GM12873 (cell line): ENCODE measurements at regions not wholly inside any gene's neighbourhood (a gene's known extent, or its start where the extent isn't known, plus 50 kb on each side); places are given as distances from the start of the nearest gene placed in this dataset.

Experiments
- TF ChIP-seq, protein P1 (sequence below): IDR thresholded peaks from 2 replicates; pipeline ENCODE4 v1.5.1; 2012; ENCODE audit warnings: low read depth, mild to moderate bottlenecking, moderate library complexity, low read length, control low read depth; ENCODE audit not compliant: insufficient read depth; ENCODE audit errors: missing control alignments

DNA sequence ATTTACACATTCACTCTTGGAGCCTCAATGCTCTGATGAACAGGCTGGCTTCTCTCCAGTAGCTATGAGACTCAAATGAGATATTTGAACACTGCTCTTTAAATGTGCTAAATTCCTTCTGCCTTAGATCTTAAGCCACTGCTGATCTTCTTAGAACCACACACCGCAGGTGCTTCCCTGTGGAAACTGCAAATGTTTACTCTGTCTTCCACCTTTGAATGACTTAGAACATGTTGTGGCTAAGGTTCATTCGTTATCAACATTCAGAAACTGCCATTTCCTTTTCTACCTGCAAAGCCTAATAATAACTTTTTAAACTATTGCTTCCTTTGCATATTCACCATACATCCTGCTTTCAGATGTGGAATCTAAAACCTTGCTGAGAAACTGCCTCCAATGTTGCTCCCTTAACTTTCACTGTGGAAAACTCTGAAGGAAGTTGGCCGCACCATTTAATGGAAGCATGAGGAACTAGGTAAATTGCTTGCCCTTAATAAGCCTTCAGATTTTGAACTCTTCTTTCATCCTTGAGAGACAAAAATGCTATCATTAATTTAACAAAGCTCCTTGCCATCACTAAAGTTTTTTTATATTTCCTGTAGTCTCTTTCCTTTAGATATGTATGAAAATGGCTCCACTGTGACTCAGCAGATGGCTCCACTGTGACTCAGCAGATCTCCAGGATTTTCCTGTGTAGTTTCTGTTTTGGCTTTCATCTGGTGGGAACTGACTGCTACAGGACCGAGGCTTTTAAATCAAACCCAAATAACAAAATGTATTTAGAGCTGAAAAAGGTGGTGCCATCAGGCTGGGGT lies 143.8 kb downstream of the TNFSF18 start:
- TF ChIP-seq, protein P1, sequence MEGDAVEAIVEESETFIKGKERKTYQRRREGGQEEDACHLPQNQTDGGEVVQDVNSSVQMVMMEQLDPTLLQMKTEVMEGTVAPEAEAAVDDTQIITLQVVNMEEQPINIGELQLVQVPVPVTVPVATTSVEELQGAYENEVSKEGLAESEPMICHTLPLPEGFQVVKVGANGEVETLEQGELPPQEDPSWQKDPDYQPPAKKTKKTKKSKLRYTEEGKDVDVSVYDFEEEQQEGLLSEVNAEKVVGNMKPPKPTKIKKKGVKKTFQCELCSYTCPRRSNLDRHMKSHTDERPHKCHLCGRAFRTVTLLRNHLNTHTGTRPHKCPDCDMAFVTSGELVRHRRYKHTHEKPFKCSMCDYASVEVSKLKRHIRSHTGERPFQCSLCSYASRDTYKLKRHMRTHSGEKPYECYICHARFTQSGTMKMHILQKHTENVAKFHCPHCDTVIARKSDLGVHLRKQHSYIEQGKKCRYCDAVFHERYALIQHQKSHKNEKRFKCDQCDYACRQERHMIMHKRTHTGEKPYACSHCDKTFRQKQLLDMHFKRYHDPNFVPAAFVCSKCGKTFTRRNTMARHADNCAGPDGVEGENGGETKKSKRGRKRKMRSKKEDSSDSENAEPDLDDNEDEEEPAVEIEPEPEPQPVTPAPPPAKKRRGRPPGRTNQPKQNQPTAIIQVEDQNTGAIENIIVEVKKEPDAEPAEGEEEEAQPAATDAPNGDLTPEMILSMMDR = no peak

DNA sequence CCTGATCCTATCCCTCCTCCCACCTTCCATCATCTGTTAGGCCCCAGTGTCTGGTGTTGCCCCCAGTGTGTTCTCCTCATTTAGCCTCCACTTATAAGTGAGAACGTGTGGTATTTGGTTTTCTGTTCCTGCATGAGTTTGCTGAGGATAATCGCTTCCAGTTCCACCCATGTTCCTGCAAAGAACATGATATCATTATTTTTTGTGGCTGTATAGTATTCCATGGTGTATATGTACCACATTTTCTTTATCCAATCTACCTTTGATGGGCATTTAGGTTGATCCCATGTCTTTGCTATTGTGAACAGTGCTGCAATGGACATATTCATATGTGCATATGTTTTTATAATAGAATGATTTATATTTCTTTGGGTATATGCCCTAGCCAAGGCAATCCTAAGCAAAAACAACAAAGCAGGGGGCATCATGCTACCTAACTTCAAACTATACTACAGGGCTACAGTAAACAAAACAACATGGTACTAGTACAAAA lies 142.9 kb downstream of the TNFSF18 start:
- TF ChIP-seq, protein P1 = no peak

DNA sequence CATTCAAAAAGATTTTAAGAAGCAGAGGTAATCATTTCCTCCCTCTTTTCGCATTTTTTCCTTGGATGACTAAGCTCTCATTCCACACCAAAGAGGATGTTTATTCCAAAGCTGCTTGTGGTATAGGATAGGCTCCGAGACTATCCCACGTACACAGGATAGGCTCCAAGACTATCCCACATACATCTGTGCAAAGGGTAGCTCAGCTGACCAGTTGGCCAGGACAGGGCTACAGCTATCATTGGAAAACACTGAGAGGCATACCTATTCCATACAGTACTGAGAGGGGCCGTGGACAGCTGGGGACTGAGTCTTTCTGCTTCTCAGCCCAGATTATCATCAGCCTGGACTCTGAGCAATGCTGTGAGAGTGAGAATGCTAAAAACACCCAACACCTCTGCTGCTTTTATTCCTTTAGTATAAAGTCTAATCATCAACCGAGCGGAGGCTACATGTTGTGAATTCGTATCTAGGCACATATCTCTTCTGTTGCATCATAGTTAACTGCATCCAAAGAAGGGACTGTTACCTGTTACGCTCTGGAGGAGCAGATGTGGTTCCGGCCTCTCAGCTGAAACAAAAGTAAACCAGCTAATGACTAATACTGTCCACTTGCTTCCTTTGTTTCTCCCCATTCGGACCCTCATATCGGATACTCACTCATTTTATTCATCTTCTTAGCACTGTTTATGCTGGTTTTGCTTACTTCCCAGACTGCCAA lies 141.0 kb downstream of the TNFSF18 start:
- TF ChIP-seq, protein P1 = no peak

DNA sequence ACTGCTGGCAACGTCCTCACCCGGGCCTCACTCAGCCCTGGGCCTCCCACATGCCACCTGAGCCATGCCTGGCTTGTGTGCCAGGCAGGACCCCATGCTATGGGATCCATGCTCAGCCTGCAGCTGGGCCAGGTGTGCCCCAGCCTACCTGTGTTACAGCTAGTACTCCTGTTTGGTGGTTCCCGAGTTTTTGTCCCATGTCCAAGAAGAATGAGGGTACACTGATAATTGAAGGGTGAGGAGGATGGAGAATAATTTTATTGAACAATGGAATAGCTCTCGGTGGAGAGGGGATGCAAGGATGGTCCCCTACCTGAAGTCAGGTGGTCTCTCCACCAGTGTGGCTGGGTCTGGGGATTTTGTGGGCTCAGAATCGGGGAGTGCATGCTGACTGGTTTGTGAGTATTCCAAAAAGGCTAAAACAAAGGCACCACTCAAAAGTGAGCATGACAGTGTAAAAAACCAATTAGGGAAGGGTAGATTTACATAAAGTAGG lies 137.9 kb downstream of the TNFSF18 start:
- TF ChIP-seq, protein P1 = no peak

DNA sequence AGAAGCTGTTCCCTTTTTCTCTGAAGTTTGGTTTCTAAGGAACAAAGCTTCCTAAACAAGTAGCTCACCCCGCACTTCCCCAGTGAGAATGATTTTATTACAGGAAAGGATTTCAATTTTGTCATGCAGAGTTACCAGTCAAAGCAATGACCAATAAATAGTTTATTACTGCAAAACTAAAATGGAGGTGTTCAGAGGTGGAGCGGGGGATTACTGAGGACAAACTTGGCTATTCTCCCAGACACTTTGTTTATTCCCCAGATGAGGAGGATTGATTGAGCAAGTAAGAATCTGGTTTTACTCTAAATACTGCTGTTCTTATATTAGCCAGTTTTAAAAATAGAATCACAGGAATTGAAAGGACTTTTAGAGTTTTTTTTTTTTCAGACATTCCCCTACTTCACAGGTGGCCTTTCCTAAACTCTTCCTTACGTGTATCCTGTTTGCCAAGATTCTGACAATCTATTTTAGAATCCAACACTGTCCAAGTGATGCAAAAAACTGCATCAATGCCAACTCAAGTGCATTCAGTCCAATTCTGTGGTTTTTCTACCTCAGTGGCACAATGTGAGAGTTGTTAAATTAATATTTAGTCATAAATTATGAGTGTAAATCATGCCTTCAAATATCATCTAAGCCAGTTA lies 136.1 kb downstream of the TNFSF18 start:
- TF ChIP-seq, protein P1 = no peak

DNA sequence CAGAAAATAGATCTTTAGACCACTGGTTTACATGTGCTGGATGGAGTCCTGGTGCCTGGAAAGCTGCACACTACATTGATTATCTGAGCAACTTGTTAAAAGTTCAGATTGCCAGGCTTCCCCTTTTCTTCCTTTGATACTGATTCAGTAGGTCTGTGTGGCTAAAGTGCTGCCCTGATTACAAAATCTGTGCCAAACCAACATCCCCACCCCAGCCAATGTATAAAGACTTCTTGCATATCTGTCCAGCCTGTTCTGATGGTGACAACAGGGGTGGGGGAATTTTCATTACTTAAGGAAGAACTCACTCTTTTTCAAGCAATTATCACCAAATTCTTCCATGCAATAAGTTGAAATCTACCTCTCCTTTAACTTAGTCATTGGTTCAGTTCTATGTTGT lies 135.5 kb downstream of the TNFSF18 start:
- TF ChIP-seq, protein P1 = no peak

DNA sequence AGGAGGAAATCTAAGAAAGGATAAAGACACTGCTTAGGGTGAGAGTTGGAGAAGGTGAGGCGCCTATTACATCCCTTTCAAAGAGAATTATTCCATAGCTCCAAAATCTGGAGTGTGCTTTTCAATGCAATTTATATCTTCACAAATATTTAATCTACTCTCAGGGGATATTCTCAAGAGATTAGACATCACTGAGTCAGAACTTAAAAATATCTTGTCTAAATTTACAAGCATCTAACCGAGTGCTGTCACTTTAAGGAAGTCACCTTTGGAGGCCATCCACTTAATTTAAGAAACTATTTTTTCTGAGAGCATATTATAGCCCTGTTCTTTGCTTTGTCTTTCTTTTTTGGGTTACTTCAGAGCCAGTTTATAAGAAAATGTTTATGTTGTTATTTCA lies 134.6 kb downstream of the TNFSF18 start:
- TF ChIP-seq, protein P1 = no peak
